ENCODE measurements at regions not wholly inside any gene's neighbourhood (a gene's known extent, or its start where the extent isn't known, plus 50 kb on each side); places are given as distances from the start of the nearest gene placed in this dataset.

- Histone ChIP-seq H3K9me3 (ENCODE audit: low read depth, low read length, poor library complexity, severe bottlenecking) (no peaks in the 10 kb centered on the region), H3K36me3 (ENCODE audit: insufficient read depth, low read length, poor library complexity, severe bottlenecking) (no peaks in the 10 kb centered on the region), H3K27me3 (replicated peaks; ENCODE audit: insufficient read depth, low read depth, low read length, poor library complexity) (no peaks in the 10 kb centered on the region), H3K4me1 (ENCODE audit: insufficient read depth, low read length, poor library complexity, severe bottlenecking) (peaks cover 7% of the 10 kb centered on the region), H3K4me3 (ENCODE audit: low read depth, low read length, poor library complexity, severe bottlenecking) (no peak overlapping the region), H3K27ac (ENCODE audit: low read depth, low read length, poor library complexity, severe bottlenecking) (no peak overlapping the region)
- ChIA-PET CTCF (no interaction called here), POLR2A (ENCODE audit: low non-redundant PET) (no interaction called here)
- TF ChIP-seq EZH2 (IDR thresholded peaks at IDR 0.05; ENCODE audit: borderline replicate concordance, low read depth, low read length, poor library complexity, severe bottlenecking) (no peak), CTCF (conservative IDR thresholded peaks at IDR 0.05; ENCODE audit: low read depth, low read length) (no peak)
- DNase-seq (ENCODE audit: low spot score), result no peak
- BruUV-seq (replicated peaks), result no TSS peak
- intact Hi-C loops (cut with micrococcal nuclease; ENCODE audit: unreplicated experiment), result no loop called here
Observed at GRCh38 chr1:106226550-106226949, 829.9 kb upstream of the PRMT6 start.

GRCh38 chr1:106232128-106232527 lies 824.3 kb upstream of the PRMT6 start:
- no TSS peak for BruUV-seq (replicated peaks)
- Histone ChIP-seq H3K36me3 (ENCODE audit: insufficient read depth, low read length, poor library complexity, severe bottlenecking) (no peaks in the 10 kb centered on the region), H3K9me3 (ENCODE audit: low read depth, low read length, poor library complexity, severe bottlenecking) (peaks cover 3% of the 10 kb centered on the region), H3K4me1 (ENCODE audit: insufficient read depth, low read length, poor library complexity, severe bottlenecking) (no peaks in the 10 kb centered on the region), H3K4me3 (ENCODE audit: low read depth, low read length, poor library complexity, severe bottlenecking) (no peak overlapping the region), H3K27ac (ENCODE audit: low read depth, low read length, poor library complexity, severe bottlenecking) (no peak overlapping the region), H3K27me3 (replicated peaks; ENCODE audit: insufficient read depth, low read depth, low read length, poor library complexity) (no peaks in the 10 kb centered on the region)
- TF ChIP-seq EZH2 (IDR thresholded peaks at IDR 0.05; ENCODE audit: borderline replicate concordance, low read depth, low read length, poor library complexity, severe bottlenecking), result no peak
- TF ChIP-seq CTCF (conservative IDR thresholded peaks at IDR 0.05; ENCODE audit: low read depth, low read length), result no peak
- intact Hi-C loops (cut with micrococcal nuclease; ENCODE audit: unreplicated experiment), result no loop called here
- POLR2A ChIA-PET (ENCODE audit: low non-redundant PET), result no interaction called here
- DNase-seq (ENCODE audit: low spot score), result no peak
- CTCF ChIA-PET, result no interaction called here

- no TSS peak for BruUV-seq (replicated peaks)
- Histone ChIP-seq H3K9me3 (ENCODE audit: low read depth, low read length, poor library complexity, severe bottlenecking) (peaks cover 3% of the 10 kb centered on the region), H3K27ac (ENCODE audit: low read depth, low read length, poor library complexity, severe bottlenecking) (no peak overlapping the region), H3K36me3 (ENCODE audit: insufficient read depth, low read length, poor library complexity, severe bottlenecking) (no peaks in the 10 kb centered on the region), H3K4me1 (ENCODE audit: insufficient read depth, low read length, poor library complexity, severe bottlenecking) (no peaks in the 10 kb centered on the region), H3K27me3 (replicated peaks; ENCODE audit: insufficient read depth, low read depth, low read length, poor library complexity) (no peaks in the 10 kb centered on the region), H3K4me3 (ENCODE audit: low read depth, low read length, poor library complexity, severe bottlenecking) (no peak overlapping the region)
- intact Hi-C loops (cut with micrococcal nuclease; ENCODE audit: unreplicated experiment), result no loop called here
- TF ChIP-seq CTCF (conservative IDR thresholded peaks at IDR 0.05; ENCODE audit: low read depth, low read length) (no peak), EZH2 (IDR thresholded peaks at IDR 0.05; ENCODE audit: borderline replicate concordance, low read depth, low read length, poor library complexity, severe bottlenecking) (no peak)
- DNase-seq (ENCODE audit: low spot score), result peak; percentile 67
- CTCF ChIA-PET, result no interaction called here
- POLR2A ChIA-PET (ENCODE audit: low non-redundant PET), result no interaction called here
Observed at GRCh38 chr1:106233511-106233910, 823.0 kb upstream of the PRMT6 start.

Measured in A673 (cell line).